Esophagus muscularis mucosa (tissue), 4 donors: ENCODE measurements at regions not wholly inside any gene's neighbourhood (a gene's known extent, or its start where the extent isn't known, plus 50 kb on each side); places are given as distances from the start of the nearest gene placed in this dataset.

Source experiments
- CTCF ChIP-seq, 3 experiments: fragments of 200-600 bp in 2 of 3; fragments of 450-650 bp in 1 of 3; sonication (generic) in 2 of 3; IDR thresholded peaks; one replicate each; pipeline ENCODE4 v1.5.1; 2017 to 2019; ENCODE audit warnings: antibody characterized with exemption in 3 of 3, mild to moderate bottlenecking in 2 of 3, moderate library complexity in 1 of 3
- EP300 ChIP-seq: sonication (generic); formaldehyde crosslinking; IDR thresholded peaks from one replicate; pipeline ENCODE4 v1.6.1; 2017; ENCODE audit warnings: antibody characterized with exemption
- POLR2A ChIP-seq: fragments of 450-650 bp; IDR thresholded peaks from one replicate; pipeline ENCODE4 v1.6.1; 2017; ENCODE audit warnings: antibody characterized with exemption, moderate library complexity, mild to moderate bottlenecking, low read depth
- POLR2AphosphoS5 ChIP-seq, 2 donors: sonication (generic); formaldehyde crosslinking; IDR thresholded peaks; one replicate each; pipeline ENCODE4 v1.6.1; 2017; ENCODE audit warnings: antibody characterized with exemption in 2 of 2

GRCh38 chr2:126953483-126953882 is 54.8 kb downstream of the TEX51 start:
- no peak for TF ChIP-seq POLR2AphosphoS5 (IDR thresholded peaks at IDR 0.05)
- TF ChIP-seq CTCF (IDR thresholded peaks at IDR 0.05): no peak
- no peak for TF ChIP-seq EP300
- no peak for TF ChIP-seq POLR2A
